ENCODE measurements at regions not wholly inside any gene's neighbourhood (a gene's known extent, or its start where the extent isn't known, plus 50 kb on each side); places are given as distances from the start of the nearest gene placed in this dataset.
"Not testable (repeated sequence)": the region's sequence is repeated elsewhere in the genome, so short reads cannot be mapped to it uniquely, and the experiment has no call there.

GRCh38 chr4:151860561-151861093, 99.8 kb upstream of the GATB start:
- DNase-seq (ENCODE audit: low read depth in 2 of 2, low spot score in 1 of 2), result no peak

GRCh38 chr4:151859641-151860040, 98.8 kb upstream of the GATB start:
- no peak for DNase-seq (ENCODE audit: low read depth in 2 of 2, low spot score in 1 of 2)

GRCh38 chr4:151858356-151858755, 97.5 kb upstream of the GATB start:
- DNase-seq (ENCODE audit: low read depth in 2 of 2, low spot score in 1 of 2), result no peak

- DNase-seq (ENCODE audit: low read depth in 2 of 2, low spot score in 1 of 2), result no peak
Observed at GRCh38 chr4:151857368-151857767, 96.6 kb upstream of the GATB start.

- no peak for DNase-seq (ENCODE audit: low read depth in 2 of 2, low spot score in 1 of 2)
Observed at GRCh38 chr4:151855747-151856146, 94.9 kb upstream of the GATB start.

- DNase-seq (ENCODE audit: low read depth in 2 of 2, low spot score in 1 of 2), result no peak
Observed at GRCh38 chr4:151854731-151855130, 93.9 kb upstream of the GATB start.

- DNase-seq (ENCODE audit: low read depth in 2 of 2, low spot score in 1 of 2), result no peak
Observed at GRCh38 chr4:151853034-151853433, 92.2 kb upstream of the GATB start.

GRCh38 chr4:151852202-151852601, 91.4 kb upstream of the GATB start:
- DNase-seq (ENCODE audit: low read depth in 2 of 2, low spot score in 1 of 2), result no peak

GRCh38 chr4:151851354-151851753, 90.5 kb upstream of the GATB start:
- DNase-seq (ENCODE audit: low read depth in 2 of 2, low spot score in 1 of 2), result no peak

GRCh38 chr4:151850791-151851213, 90.0 kb upstream of the GATB start:
- no peak for DNase-seq (ENCODE audit: low read depth in 2 of 2, low spot score in 1 of 2)

GRCh38 chr4:151845551-151845950, 84.7 kb upstream of the GATB start:
- not testable (repeated sequence) for DNase-seq (ENCODE audit: low read depth in 2 of 2, low spot score in 1 of 2)

- no peak for DNase-seq (ENCODE audit: low read depth in 2 of 2, low spot score in 1 of 2)
Observed at GRCh38 chr4:151842430-151843079, 81.7 kb upstream of the GATB start.

- DNase-seq (ENCODE audit: low read depth in 2 of 2, low spot score in 1 of 2), result no peak
Observed at GRCh38 chr4:151841107-151841506, 80.3 kb upstream of the GATB start.

GRCh38 chr4:151835467-151835866, 74.7 kb upstream of the GATB start:
- DNase-seq (ENCODE audit: low read depth in 2 of 2, low spot score in 1 of 2), result no peak

- DNase-seq (ENCODE audit: low read depth in 2 of 2, low spot score in 1 of 2), result no peak
Observed at GRCh38 chr4:151833174-151833573, 72.4 kb upstream of the GATB start.

GRCh38 chr4:151831526-151831925, 70.7 kb upstream of the GATB start:
- no peak for DNase-seq (ENCODE audit: low read depth in 2 of 2, low spot score in 1 of 2)

- no peak for DNase-seq (ENCODE audit: low read depth in 2 of 2, low spot score in 1 of 2)
Observed at GRCh38 chr4:151830168-151830567, 69.4 kb upstream of the GATB start.

GRCh38 chr4:151829309-151829708, 68.5 kb upstream of the GATB start:
- DNase-seq (ENCODE audit: low read depth in 2 of 2, low spot score in 1 of 2), result no peak

GRCh38 chr4:151824656-151825055, 63.8 kb upstream of the GATB start:
- no peak for DNase-seq (ENCODE audit: low read depth in 2 of 2, low spot score in 1 of 2)

- no peak for DNase-seq (ENCODE audit: low read depth in 2 of 2, low spot score in 1 of 2)
Observed at GRCh38 chr4:151822331-151822730, 61.5 kb upstream of the GATB start.

GRCh38 chr4:151820004-151820403, 59.2 kb upstream of the GATB start:
- no peak for DNase-seq (ENCODE audit: low read depth in 2 of 2, low spot score in 1 of 2)

- no peak for DNase-seq (ENCODE audit: low read depth in 2 of 2, low spot score in 1 of 2)
Observed at GRCh38 chr4:151811403-151811802, 50.6 kb upstream of the GATB start.
